Activated effector memory CD4-positive, alpha-beta T cell treated with anti-CD3 and anti-CD28 coated beads, Interleukin-2, amount 50 U/mL, for 16 hours (primary cell): ENCODE measurements at regions not wholly inside any gene's neighbourhood (a gene's known extent, or its start where the extent isn't known, plus 50 kb on each side); places are given as distances from the start of the nearest gene placed in this dataset.

Source experiments
- DNase-seq: peaks from one replicate; pipeline ENCODE4 v3.0.0-alpha.2; 2020

DNA sequence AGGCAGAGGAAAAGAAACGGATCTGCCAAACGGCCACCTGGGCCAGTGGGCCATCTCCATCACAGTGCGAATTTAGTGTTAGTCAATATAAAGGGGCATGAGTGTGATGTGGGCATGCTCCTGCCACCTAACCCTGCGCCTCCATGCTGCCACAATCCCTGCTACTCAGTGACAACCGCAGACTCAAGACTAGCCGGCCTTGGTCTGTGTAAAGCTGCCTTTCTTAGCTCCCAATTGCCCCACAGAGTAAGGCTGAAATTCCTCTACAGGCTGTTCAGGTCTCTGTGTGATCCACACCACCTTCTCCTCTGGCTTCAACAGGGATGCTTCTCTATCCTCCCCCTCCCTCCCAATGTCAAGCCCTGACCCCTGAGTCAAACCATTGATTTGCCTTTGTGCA is 269.7 kb downstream of the XXYLT1 start:
- no peak for DNase-seq

DNA sequence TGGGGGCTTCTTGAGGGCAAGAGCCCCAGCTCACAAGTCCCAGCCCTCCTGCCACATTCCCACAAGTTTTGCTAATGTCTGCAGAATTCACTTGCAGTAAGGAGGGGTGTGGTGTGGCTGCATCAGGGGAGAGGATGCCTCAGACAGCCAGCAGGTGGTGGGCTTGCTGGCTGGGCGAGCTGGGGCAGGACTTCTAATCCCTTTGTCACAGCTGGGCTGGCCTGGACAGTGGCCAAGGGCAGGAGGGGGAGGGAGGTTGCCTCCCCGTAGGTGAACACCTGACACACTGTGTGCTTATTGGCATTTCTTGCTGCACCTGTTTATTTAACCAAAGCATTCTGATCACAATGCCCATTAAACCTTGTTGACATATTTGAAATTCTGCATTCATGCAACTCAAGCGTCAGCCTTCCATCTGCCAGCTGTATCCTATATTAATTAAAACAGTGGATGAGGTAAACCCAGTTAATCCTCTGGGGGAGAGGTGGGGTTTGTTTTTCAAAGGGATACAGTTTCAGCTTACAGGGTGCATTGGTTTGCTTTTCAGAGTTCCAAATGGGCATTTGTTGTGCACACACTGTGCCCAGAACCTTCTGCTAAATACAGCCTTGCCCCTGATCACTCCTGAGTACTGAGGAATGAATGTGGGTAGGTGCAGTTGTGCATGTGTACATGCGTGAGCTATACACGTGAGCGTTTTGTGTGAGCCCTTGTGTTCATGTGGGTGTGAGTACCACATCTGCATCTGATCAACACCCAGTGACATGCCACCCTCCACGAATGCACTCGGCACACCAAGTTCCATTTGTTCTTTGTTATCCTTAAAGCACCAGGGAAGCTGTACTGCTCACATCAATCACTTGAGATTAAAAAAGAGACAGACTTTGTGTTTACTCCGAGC is 268.7 kb downstream of the XXYLT1 start:
- no peak for DNase-seq

DNA sequence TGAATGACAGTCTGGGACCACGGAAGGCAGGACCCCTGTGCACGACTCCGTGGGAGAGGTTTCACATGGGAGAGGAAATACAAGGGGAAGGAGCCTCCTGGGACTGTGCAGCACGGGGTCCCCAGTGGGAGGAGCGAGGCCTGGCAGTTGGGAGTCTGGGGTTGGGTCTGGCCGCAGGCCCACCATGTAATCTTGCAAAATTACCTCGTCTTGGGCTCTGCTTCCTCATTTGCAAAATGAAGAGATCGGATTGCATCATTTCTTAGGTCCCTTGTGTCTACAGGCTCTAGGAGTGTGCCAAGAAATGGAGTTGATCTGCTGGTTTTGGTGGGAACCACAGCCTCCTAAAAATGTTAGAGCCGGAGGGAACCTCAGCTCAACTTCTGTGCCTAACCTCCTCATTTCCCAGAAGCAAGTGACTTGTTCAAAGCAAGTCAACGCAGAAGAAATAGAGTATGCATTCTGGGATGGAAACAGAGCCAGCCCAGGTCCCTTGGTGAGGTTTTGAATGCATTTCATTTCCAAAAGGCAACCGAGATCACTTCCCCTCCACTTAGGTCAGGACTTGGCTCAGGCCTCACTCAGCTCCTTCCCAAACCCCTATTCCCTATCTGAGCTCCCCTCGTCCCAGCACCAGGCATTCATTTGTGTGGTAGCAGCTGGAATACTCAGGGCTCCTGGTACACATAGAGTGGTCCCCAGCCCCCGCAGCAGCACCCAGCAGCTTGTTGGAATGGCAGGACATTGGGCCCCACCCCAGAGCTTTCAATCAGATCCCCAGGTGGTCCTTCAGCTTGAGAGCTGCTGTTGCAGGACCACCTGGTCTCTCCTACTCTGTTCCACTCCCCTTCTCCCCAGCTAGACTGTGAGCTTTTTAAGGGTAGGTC is 267.7 kb downstream of the XXYLT1 start:
- DNase-seq: no peak

DNA sequence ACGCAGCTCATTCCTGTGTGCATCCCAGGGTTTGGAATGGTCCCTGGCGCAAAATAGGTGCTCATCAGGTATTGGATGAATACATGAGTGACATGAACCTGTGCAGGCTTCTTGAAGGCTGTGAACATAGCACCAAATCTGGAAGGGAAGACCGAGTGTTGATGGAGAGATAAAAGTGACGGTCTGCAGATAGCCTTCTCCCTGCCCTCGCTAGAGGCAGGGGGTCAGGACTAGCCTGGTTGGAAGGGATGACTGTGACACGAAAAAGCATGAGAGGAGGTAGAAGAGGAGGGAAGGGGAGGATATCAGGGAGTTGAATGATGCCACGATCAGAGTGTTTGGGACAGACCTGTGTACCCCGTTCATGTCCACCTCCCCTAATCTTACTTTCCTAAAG is 267.1 kb downstream of the XXYLT1 start:
- DNase-seq: no peak

DNA sequence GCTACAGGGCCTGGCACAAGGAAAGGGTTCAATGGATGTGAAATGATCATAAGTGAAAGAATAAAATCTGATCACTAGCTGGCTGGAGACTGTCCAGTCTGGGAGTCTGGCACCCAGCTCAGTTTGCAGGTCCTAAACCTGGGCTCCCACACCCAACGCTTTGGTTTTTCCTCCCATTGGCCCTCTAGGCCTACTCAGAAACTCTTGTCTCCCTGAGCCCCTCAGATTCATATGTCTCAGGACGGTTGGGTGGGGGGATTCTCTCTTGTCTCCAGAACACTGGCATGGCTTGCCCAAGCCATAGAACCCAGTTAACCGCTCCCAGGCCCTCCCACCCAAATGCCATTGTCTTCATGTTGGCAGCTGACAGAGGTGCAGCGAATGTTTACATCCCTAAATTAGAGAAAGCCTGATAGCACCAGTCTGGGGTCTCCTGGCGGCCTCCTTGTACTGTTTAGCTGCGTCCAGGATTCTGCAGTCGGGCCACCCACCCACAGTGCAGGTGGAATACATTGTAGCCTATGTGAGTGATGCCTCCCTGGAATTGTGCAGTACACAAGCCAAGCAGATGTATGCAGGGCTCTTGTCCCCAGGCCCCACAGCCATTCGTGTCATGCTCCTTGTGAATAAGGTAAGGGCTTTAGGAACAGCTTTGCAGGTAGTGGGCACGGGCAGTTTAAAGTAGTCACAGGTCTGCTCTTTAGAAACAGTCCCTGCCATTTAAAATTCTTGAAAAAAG is 266.3 kb downstream of the XXYLT1 start:
- DNase-seq: peak; percentile 5

DNA sequence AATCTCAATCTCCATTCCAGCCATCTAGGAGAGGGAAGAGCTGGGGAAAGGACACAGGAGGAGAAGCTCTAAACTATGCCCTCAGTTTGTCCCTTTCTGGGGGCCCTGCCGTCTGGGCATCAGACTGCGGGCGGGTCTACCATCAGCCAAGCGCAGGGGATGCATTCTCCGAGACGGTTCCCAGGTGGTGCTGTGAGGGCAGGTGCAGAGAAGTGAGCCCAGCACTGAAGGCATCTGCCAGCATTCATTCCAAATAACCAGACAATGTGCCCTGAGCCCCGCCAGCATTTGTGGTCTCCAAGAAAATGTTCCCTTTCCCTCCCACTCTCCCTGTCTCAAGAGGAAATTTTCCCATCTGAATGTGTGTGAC is 265.7 kb downstream of the XXYLT1 start:
- DNase-seq: peak; percentile 45

DNA sequence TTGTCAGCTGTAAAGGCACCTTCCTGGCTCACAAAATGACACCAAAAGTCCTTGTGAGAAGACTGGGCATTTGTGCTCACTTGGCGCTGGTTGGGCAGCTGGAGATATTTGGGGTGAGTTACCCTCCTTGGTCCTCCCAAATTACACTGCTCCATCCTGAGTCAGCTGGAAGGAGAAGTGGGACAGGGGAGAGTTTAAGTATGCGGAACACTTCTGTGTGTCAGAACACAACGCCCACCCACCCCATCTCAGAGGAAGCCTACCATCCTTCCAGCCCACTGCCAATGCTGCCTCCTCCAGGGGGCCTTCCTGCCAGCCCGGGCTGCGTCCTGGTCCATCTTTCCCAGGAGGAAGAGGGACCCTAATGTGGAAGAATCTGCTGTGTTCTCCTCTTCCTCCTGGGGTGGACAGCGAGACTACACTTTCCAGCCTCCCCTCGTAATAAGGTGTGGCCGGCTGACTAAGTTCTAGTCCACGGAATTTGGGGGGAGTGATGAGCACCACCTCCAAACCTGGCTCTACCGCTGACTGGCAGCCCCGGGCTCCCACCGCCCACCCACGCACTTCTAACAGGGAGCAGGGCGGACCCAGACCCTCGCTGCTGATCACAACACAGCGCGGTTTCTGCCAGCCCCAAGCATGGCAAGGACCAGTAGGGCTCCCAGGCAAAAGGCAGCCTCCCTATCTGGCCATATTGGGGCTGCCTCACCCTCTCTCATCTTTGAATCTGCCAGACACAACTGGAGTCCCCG is 265.0 kb downstream of the XXYLT1 start:
- peak; percentile 59 for DNase-seq

DNA sequence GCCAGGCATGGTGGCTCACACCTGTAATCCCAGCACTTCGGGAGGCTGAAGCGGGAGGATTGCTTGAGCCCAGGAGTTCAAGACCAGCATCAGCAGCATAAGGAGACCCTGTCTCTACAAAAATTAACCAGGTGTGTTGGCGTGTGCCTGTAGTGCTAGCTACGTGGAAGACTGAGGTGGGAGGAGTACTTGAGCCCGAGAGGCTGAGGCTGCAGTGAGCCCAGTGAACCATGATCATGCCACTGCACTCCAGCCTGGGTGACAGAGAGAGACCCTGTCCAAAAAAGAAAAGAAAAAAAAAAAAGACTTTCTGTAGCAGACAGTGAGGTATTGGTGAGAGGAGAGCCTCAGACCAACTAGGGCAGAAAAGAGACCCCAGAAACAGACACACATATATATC is 263.8 kb downstream of the XXYLT1 start:
- DNase-seq: peak; percentile 46

DNA sequence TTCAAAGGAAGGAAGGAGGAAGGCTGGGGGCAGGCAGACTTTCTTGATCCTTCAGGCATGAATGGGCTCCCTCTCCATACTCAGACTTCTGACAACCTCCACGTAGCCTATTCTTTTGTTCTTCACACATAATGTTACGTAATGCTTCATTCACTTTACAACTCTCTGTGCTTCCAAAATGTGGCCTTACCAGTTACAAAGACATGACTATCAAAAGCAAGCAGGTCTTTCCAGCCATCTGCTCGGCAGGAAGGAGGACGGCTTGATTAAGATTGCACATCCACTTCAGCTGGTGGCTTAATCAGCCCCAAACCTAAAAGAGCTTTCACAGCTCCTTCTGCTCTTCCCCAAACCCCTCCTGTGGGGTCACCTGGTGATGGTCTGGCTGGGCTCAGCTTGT is 263.2 kb downstream of the XXYLT1 start:
- DNase-seq: peak; percentile 31

DNA sequence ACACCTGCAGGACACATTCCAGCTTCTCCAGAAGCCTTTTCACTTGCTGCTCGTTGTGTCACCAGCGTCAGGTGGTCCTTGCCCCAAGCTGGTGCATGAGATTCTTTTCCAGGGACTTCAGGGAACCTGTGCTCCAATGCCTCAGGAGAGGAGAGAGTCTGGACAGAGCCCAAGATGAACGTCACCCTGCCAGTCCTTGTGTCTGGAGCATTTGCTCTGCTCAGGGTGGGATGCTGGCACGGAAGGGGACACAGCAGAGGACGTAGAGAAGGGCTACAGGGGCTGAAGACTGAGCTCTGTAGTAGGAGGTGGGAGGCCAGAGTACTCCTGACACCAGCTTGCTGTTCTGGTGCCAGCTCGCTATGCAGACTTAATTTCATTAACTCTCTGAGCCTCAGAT is 262.1 kb downstream of the XXYLT1 start:
- DNase-seq: peak; percentile 55

DNA sequence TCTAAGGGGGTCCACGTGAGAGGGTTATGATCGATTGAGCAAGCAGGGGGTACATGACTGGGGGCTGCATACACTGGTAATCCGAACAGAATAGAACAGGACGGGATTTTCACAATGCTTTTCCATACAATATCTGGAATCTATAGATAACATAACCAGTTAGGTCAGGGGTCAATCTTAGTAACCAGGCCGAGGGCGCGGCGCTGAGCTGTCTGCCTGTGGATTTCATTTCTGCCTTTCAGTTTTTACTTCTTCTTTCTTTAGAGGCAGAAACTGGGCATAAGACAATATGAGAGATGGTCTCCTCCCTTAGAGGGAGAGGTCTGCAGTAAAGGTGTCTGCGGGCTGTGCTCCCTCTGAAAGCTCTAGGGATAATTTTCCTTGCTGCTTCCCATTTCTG is 261.3 kb downstream of the XXYLT1 start:
- peak; percentile 25 for DNase-seq

DNA sequence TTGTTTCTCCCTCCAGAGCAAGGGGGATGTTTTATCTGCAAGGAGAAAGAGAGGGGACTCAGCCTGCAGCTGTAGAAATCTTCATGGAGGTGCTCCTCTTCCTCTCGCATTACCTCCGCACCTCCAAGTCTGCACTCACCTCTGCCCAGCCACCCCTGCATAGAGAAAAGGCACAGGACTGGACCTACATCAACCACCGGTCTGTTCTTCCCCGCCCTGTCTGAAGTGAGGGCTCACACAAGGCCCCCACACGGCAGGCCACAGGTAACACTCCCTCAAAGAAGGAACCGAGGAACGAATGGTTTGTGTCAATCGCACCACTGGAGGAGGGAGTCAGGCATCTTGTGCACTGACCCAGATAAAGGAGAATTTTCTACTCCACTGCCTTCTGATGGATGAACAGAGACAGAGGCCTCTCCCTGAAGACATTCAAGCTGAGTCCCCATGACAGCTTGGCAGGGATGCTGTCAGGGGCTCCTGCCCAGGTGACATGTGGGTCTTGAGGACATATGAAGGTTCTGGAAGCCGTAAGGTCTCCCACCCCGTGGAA is 260.3 kb downstream of the XXYLT1 start:
- peak; percentile 52 for DNase-seq

DNA sequence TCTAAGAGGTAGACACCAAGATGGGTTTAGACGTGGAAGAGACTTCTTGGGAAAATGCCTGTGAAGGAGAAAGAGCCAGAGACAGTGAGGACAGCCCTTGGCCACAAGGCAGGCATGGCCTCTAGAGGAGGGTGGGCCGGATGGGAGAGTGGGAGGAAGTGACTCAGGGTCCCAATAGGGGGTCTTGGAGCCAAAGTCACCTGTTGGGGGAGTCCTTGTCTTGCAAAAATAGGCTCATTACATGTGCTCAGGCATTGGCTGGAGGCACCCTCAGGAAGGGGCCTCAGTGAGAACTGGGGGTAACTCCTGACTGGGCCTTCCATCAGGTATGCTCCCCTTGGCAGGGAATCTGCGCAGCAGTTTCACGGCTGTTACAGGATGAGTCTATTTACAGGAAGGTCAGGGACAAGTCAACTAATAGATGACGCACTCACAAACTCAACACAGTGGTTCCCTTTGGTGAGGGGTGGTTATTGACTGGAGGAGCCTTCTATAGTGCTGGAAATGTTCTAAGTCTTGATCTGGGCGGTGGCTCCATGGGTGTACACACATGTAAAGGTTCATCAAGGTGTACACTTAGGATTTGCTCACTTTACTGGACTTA is 259.6 kb downstream of the XXYLT1 start:
- DNase-seq: no peak

DNA sequence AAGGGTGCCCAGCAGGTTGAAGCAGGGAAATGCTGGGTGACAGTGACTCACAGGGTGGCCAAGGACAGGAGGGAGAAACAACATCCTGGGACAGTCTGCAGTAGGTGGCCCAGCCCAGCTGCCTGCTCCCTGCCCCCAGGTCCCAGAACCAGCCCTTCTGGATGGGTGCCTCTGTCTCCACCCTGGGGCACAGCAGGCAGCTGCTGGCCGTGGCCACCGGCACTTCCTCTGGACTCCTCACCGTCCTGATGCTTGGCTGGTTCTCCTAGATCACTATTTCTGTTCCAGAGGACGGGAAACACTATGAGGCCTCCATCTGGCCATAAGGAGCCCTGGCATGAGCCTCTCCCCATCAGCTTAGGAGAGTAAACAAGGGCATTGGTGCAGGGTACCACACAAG is 258.9 kb downstream of the XXYLT1 start:
- DNase-seq: peak; percentile 56

DNA sequence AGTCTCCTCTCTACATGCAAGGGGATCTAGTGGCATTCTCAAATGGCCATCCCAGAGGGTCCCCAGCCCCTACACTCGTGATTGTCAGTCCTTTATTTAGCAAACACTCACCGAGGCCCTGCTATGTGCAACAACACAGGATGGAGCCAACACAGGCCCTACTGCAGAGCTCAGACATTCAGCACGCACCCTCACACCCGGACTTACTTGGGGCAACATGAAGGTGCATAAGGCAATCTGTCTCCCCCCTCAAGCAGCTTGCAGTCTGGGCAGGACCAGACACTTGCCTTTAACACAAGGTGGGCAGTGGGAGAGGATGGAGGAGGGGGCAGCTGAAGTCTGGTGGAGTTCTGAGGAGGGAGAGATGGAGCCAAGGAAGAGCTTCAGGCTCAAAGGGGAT is 258.4 kb downstream of the XXYLT1 start:
- DNase-seq: peak; percentile 50

DNA sequence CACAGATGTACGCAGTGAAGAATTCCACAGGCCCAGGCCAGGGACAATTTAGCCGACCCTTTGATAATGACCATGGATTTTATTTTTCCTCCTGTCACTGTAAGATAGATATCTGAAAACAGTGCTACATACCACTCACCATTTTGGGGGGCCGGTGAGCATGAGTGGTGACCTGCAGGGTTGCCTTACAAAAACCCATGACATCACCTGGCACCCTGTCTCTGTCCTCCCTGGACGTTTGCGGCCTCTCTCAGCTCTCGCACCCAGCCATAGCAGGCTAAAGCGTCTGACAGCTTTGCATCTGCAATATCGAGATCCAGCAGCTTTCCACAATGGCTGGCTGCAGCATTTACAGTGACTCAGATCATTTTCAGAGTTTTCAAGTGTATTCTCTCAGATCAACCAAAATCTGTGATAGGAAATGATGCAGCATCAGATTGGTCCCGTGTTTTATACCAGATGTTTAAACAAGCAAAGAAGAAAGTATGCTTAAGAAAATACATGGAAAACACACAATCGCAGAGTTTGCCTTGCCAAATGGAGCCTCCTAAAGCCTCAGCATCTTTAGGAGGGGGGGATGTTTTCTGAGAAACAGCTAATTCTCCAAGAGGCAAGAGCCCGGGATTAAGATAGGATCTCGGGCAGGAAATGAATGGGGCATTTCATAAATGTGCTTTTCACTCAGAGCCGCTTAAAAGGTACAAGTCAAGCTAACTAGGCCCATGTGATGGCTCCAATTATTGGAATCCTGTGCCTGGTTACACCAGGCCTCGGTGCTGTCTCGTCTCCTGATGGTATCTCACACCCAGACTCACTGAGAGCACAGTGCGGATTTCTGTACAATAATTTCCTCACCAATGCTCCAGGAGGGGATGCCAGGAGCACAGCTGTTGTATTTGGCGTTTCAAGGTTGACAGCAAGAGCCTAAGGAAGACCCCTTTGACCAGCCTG is 257.3 kb downstream of the XXYLT1 start:
- DNase-seq: no peak

DNA sequence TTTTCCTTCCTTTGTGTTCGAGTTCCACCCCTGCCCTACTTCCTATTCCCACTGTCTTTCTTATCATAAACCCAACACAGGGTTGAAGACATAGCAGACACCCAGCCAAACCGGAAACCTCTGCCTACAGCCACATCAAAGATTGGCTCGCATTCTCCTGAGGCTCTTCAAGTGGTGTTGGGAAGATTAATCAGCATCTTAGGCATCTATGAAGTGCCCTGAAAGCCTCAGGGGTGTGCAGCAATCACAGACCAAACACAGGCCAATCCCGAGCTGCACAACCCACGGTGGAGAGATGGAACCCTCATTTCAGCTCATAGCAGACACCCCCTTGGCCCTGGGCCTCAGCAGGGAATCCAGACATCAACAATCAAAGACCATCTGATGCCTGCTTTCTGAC is 255.9 kb downstream of the XXYLT1 start:
- DNase-seq: no peak

DNA sequence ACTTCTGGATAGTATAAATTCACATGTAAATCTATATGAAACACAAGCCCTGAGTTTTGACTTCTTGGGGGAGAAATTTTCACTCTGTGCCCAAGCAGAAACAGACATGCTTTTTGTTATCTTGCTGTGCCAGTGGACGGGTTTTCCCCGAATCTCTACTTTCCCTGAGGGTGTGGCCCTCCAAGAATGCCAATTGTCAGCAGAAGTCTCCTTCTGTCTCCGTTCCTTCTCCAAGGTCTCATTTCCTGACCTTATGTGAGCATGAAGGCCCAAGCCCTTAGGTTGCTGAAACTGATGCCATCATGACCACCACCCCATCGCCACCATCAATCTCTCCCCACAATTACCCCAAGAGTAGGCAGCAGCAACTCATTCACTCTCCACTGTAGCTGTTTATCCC is 253.8 kb downstream of the XXYLT1 start:
- no peak for DNase-seq
